Endothelial cell of umbilical vein (primary cell): ENCODE measurements at regions not wholly inside any gene's neighbourhood (a gene's known extent, or its start where the extent isn't known, plus 50 kb on each side); places are given as distances from the start of the nearest gene placed in this dataset.

Experiments
- CTCF ChIP-seq, 2 donors: IDR thresholded peaks; 1 replicate in 1 of 2; 2 replicates in 1 of 2; pipeline ENCODE4 v1.5.1; 2011; ENCODE audit warnings: low read length in 2 of 2, mild to moderate bottlenecking in 2 of 2, moderate library complexity in 2 of 2, control low read depth in 1 of 2, inconsistent platforms in 1 of 2, low read depth in 1 of 2; ENCODE audit not compliant: insufficient read depth in 1 of 2; ENCODE audit errors: extremely low read depth in 1 of 2
- EZH2 ChIP-seq: IDR thresholded peaks from 2 replicates; pipeline ENCODE4 v1.6.1; 2012; ENCODE audit warnings: borderline replicate concordance, low read depth, mild to moderate bottlenecking, moderate library complexity, low read length, inconsistent platforms; ENCODE audit not compliant: severe bottlenecking
- FOS ChIP-seq: IDR thresholded peaks from 2 replicates; pipeline ENCODE4 v1.6.1; 2011; ENCODE audit warnings: mild to moderate bottlenecking, low read length, moderate library complexity, borderline replicate concordance; ENCODE audit not compliant: insufficient read depth
- MYC ChIP-seq: IDR thresholded peaks from one replicate; pipeline ENCODE4 v1.6.1; 2011; ENCODE audit warnings: mild to moderate bottlenecking, low read depth, low read length
- POLR2A ChIP-seq: IDR thresholded peaks from 2 replicates; pipeline ENCODE4 v1.6.1; 2012; ENCODE audit warnings: low read depth, mild to moderate bottlenecking, control low read depth, low read length
- POLR2AphosphoS5 ChIP-seq: IDR thresholded peaks from 2 replicates; pipeline ENCODE4 v1.6.1; 2012; ENCODE audit warnings: low read depth, mild to moderate bottlenecking, control low read depth, low read length, moderate library complexity; ENCODE audit not compliant: insufficient read depth
- TF ChIP-seq, protein P1 (sequence below): IDR thresholded peaks from 2 replicates; pipeline ENCODE4 v1.6.1; 2011; ENCODE audit not compliant: insufficient read depth, insufficient read length

DNA sequence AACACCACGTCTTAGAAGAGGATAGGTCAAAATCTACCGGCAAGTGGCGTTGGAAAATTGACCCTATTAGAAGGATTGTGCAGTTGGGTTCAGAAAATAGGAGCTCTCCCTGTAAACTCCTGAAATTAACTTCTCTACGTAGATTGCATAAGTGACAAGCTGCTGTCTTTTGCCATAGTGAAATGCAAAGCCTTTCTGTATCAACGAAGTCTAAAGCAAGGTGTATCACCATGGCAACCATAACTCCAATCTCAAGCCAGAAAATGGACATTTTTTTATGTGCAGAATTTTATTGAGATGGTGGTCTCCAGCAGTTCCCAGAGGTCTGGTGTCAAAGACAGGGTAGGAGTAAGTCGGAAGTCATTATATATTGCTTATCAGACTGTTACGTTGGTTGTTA, 367.7 kb upstream of the NOVA1 start:
- TF ChIP-seq POLR2A (no peak), CTCF (IDR thresholded peaks at IDR 0.05; ENCODE audit: extremely low read depth in 1 of 2, insufficient read depth in 1 of 2, low read depth in 1 of 2, low read length in 2 of 2) (no peak), MYC (no peak), FOS (no peak), POLR2AphosphoS5 (no peak), EZH2 (no peak)
- TF ChIP-seq, protein P1, sequence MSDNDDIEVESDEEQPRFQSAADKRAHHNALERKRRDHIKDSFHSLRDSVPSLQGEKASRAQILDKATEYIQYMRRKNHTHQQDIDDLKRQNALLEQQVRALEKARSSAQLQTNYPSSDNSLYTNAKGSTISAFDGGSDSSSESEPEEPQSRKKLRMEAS, result no peak
